ENCODE measurements at regions not wholly inside any gene's neighbourhood (a gene's known extent, or its start where the extent isn't known, plus 50 kb on each side); places are given as distances from the start of the nearest gene placed in this dataset.

GRCh38 chr9:25600501-25600900 lies 77.7 kb downstream of the TUSC1 start:
- TF ChIP-seq, protein P1, sequence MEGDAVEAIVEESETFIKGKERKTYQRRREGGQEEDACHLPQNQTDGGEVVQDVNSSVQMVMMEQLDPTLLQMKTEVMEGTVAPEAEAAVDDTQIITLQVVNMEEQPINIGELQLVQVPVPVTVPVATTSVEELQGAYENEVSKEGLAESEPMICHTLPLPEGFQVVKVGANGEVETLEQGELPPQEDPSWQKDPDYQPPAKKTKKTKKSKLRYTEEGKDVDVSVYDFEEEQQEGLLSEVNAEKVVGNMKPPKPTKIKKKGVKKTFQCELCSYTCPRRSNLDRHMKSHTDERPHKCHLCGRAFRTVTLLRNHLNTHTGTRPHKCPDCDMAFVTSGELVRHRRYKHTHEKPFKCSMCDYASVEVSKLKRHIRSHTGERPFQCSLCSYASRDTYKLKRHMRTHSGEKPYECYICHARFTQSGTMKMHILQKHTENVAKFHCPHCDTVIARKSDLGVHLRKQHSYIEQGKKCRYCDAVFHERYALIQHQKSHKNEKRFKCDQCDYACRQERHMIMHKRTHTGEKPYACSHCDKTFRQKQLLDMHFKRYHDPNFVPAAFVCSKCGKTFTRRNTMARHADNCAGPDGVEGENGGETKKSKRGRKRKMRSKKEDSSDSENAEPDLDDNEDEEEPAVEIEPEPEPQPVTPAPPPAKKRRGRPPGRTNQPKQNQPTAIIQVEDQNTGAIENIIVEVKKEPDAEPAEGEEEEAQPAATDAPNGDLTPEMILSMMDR (optimal IDR thresholded peaks at IDR 0.05 in 1 of 3, IDR thresholded peaks at IDR 0.05 in 1 of 3, conservative IDR thresholded peaks at IDR 0.05 in 1 of 3; ENCODE audit: extremely low read depth in 1 of 3, insufficient read depth in 2 of 3, low read length in 3 of 3), result no peak
- no peak for TF ChIP-seq EZH2 (IDR thresholded peaks at IDR 0.05; ENCODE audit: low read length)
